HL-60 (cell line): ENCODE measurements at regions not wholly inside any gene's neighbourhood (a gene's known extent, or its start where the extent isn't known, plus 50 kb on each side); places are given as distances from the start of the nearest gene placed in this dataset.

Source experiments
- GABPA ChIP-seq: IDR thresholded peaks from 2 replicates; pipeline ENCODE4 v1.6.1; 2012; ENCODE audit warnings: low read depth
- TF ChIP-seq, protein P1 (sequence below): IDR thresholded peaks from 2 replicates; pipeline ENCODE4 v1.6.1; 2012; ENCODE audit warnings: low read depth; ENCODE audit not compliant: insufficient replicate concordance
- TF ChIP-seq, protein P2 (sequence below): IDR thresholded peaks from one replicate; pipeline ENCODE4 v1.5.1; 2011; ENCODE audit warnings: low read length, control low read depth, inconsistent platforms; ENCODE audit not compliant: insufficient read depth

DNA sequence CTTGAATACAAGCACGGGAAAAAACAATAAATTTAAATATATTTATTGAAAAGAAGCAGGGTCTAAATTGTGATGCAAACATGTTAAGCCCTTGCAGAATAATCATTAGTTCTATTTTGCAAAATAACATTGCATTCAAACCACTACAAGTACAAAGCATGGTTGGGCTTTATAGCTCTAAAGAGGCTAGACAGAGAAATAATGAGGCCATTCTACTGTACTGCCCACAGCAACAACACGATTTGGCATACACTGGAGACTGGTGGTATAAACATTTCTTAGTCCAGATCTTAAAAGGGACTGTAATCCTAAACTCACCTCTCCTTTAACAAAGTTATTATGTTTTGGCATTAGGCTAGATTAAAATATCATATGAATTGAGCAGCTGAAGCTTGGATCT lies 204.3 kb upstream of the LRIG1 start:
- TF ChIP-seq, protein P1, sequence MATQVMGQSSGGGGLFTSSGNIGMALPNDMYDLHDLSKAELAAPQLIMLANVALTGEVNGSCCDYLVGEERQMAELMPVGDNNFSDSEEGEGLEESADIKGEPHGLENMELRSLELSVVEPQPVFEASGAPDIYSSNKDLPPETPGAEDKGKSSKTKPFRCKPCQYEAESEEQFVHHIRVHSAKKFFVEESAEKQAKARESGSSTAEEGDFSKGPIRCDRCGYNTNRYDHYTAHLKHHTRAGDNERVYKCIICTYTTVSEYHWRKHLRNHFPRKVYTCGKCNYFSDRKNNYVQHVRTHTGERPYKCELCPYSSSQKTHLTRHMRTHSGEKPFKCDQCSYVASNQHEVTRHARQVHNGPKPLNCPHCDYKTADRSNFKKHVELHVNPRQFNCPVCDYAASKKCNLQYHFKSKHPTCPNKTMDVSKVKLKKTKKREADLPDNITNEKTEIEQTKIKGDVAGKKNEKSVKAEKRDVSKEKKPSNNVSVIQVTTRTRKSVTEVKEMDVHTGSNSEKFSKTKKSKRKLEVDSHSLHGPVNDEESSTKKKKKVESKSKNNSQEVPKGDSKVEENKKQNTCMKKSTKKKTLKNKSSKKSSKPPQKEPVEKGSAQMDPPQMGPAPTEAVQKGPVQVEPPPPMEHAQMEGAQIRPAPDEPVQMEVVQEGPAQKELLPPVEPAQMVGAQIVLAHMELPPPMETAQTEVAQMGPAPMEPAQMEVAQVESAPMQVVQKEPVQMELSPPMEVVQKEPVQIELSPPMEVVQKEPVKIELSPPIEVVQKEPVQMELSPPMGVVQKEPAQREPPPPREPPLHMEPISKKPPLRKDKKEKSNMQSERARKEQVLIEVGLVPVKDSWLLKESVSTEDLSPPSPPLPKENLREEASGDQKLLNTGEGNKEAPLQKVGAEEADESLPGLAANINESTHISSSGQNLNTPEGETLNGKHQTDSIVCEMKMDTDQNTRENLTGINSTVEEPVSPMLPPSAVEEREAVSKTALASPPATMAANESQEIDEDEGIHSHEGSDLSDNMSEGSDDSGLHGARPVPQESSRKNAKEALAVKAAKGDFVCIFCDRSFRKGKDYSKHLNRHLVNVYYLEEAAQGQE = no peak
- TF ChIP-seq, protein P2, sequence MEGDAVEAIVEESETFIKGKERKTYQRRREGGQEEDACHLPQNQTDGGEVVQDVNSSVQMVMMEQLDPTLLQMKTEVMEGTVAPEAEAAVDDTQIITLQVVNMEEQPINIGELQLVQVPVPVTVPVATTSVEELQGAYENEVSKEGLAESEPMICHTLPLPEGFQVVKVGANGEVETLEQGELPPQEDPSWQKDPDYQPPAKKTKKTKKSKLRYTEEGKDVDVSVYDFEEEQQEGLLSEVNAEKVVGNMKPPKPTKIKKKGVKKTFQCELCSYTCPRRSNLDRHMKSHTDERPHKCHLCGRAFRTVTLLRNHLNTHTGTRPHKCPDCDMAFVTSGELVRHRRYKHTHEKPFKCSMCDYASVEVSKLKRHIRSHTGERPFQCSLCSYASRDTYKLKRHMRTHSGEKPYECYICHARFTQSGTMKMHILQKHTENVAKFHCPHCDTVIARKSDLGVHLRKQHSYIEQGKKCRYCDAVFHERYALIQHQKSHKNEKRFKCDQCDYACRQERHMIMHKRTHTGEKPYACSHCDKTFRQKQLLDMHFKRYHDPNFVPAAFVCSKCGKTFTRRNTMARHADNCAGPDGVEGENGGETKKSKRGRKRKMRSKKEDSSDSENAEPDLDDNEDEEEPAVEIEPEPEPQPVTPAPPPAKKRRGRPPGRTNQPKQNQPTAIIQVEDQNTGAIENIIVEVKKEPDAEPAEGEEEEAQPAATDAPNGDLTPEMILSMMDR = no peak
- TF ChIP-seq GABPA = no peak
